DMS53 (cell line): ENCODE measurements at regions not wholly inside any gene's neighbourhood (a gene's known extent, or its start where the extent isn't known, plus 50 kb on each side); places are given as distances from the start of the nearest gene placed in this dataset.

Source experiments
- DNase-seq: peaks from one replicate; lab custom pipeline; 2025; lab: John Stamatoyannopoulos, UW

DNA sequence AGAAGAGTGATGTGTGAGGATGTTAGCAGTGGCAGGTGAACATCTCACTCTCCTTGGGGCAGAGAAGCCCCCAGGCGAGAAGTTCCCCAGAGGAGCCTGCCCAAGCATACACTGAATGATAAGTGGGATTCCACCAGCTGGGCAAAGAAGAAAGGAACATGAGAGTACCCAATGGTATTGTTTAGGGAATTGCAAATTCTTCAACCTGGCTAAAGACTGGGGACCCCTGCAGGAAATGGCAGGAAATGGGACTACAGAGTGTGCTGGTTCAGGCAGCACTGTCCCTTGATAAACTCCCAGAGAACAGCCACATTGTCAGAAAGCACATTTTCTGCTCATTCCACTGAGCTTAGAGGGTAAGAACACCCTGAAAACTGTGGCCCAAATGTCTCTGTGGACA, 121.3 kb downstream of the RPS29 start:
- DNase-seq = peak; percentile 4

DNA sequence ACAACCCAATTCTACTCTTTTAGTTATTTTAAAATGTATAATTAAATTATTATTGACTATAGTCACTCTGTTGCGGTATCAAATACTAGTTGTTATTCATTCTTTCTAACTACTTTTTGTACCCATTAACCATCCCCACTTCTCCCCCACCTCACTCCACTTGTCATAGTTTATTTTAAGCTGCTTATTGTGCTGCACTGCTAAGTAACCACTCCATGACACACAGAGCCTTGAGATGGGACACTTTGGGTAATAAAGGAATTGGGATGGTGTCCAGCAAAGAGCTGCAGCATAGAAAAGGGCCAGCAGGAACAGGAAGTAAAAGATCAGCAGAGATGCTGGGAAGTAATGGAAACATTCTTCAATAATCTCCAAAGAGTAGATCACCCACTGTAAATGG, 123.0 kb downstream of the RPS29 start:
- DNase-seq = no peak

DNA sequence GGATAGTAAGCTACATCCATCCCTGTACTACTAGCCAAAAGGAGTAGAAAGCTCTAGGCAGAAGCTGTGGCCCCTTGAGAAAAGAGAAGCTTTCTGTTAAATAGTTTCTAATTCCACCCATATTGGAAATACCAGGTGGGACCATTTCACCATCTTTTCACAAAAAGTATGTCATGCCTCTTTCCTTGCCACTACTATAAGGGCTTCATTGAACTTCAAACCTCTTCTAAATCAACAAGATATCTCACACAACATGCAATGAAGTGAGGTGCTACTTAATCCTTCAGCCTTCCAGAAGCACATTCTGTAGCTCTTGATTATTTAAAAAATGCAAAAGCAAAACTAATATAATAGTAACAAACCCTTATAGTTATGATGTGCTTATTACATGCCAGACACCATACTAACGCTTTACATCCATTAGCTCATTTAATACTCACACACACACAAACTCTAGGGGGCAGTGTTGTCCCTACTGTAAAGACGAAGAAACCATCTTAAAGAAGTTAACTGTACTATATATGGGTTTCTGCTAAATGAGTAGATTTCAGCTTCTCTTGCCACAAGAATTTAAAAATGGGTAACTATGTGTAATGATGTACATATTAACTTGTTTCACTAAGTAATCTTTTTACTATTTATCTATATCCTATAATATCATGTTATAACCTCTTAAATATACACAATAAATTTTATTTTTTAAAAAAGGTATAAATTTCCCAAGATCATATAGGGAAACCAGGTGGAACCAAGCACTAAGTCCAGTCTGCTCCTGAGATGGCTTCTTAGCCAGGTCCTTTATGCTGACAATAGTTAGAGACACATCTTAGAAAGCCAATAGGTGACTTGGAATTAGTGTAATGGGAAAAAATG, 124.4 kb downstream of the RPS29 start:
- peak; percentile 84 for DNase-seq

DNA sequence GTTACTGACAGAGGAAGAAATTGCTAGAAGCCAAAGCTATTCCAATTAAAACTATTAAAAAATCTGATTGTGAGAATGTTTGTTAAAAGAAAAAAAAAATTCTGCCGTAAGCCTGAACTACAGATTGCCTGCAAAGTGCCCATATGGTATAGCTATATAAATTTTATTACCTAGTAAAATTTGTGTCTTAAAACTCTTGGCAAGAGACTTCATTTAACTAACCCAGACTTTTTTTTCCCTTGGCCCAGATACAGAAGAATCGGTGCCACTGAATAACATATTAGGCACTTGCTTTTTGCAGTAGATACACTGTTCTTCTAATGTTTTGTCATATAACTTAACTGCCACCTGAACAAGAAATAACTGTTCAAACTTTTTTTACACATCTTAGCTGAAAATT, 125.5 kb downstream of the RPS29 start:
- no peak for DNase-seq

DNA sequence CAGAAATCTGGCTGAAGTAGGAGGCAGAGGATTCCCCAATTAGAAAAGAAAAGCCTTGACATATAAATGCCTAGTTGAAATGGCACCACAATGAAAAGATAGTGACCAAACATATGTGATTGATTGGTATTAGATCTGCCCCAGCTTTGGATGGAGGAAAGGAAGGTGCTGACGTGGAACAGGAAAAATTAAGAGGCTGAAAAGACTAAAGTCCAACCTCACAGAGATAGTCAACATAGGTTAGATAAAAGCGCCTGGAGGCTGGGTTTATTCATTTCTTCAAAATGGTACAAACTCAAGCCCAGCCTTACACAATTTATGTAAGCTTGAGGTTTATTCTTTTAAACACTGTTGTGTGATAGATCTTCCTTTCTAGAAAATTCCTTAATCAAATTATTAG, 129.6 kb downstream of the RPS29 start:
- no peak for DNase-seq

DNA sequence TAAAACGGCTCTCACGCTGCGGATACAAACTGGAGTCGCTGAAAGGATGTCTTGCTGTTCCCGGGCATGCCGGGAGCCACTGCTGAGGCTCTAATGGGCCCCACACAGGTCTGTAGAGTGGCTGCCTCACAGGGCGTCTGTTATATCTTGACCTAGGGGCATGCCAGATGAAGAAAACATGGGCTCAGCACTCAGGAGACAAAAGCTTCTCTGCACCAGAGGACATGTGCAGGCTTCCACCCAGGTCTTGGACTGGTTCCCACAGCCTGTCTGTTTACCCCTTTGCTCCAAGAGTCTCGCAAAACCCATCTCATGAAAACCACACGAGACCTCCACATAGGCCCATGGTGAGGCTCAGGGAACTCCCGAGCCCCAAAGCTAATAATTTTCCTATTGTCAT, 134.2 kb downstream of the RPS29 start:
- no peak for DNase-seq

DNA sequence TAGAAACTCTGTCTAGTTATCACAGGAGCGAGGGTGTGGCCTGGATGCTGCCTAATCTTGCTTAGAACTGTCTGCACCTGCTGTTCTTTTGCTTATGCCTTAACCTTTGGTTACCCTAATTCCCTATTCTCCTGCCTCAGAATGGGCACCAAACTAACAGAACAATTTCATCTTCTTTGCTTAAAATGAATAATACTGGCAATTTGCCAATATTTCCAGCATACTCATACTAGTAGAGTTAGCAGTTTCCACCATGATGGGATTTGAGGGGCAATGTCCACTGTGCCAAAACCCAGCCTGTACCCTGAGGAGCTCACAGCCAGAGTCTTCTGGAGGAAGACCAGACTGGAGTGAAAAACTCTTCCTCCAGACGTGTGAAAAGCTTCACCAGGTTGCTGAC, 136.4 kb downstream of the RPS29 start:
- no peak for DNase-seq

DNA sequence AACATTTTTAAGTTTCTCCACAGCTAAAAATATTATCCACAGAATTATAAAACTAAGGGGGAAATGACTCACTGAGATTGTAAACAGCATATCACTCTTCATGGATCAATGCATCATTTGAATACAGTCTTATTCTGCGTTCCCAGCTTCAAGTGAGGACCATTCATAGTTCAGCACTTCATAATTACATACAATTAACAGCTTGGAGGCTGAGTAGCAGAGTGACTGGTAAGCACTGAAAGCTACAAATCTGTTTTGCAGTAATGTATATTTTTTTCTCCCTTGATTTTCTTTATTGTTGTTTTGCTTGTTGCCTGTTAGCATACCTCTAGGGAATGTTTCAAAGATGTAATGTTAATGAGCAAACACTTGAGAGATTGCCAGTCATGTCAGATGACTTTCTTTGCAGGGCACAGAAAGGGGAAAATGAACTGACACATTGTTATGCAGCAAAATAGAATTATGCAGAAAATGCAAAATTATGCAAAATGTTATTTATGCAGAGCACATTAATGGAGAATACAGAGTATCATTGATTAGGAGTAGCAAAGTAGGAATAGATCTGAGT, 138.6 kb downstream of the RPS29 start:
- DNase-seq = peak; percentile 55

DNA sequence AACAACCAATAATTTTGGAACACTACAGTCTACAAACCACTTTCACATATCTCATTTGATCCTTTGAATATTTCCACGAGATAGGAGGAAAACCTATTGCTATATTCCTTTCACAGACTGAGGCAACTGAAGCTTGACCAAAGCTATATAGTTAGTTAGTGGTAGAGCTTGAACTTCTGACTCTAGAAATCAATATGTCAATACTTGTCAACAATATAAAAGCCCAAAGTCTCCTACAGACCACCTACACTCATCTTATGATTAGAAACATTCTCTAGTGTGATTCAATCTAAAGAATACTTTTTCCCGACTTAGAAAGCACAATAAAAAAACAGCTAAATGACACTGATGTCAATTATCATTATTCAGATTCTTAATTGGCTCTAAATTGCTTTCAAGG, 139.4 kb downstream of the RPS29 start:
- no peak for DNase-seq

DNA sequence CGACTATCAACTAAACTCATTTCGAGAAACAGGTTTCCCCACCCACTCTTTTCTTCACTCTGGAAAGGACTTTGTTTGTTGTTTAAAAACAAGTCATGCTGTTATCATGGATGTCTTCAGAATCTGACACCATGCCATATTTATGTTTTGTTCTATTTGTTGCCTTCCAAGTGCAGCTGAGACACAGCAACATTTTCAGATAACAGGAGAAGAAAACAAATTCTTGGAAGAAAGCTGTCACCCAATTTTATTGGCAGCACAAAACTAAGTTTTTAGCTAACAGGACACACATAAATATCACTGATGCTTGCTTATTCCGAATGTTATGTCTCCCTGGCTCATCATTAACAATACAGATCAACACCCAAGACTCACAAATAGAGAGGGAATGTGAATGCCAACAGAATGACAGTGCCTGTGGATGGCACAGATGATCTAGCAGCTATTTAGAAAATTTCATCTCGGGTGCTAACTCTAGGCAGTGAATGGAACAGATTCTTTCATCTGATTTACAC, 147.9 kb downstream of the RPS29 start:
- no peak for DNase-seq

DNA sequence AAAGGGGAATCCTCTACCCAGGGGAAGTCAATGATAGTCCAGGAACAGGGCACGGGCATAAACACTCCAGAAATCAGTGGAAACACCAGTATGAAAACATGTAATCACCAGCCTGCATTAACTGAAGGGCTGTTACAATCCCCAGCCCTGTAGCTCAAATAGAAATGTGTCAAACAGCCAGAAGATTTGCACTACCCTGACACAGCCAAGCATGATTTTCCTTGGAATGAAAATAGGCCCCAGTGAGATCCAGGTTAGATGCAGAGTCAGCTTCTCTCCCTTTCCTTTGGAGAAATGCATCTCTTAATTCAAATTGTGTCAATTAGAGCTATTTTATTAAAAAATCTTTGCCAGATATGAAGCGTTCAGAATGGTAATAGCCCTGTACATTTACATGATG, 158.1 kb downstream of the RPS29 start:
- DNase-seq = no peak

DNA sequence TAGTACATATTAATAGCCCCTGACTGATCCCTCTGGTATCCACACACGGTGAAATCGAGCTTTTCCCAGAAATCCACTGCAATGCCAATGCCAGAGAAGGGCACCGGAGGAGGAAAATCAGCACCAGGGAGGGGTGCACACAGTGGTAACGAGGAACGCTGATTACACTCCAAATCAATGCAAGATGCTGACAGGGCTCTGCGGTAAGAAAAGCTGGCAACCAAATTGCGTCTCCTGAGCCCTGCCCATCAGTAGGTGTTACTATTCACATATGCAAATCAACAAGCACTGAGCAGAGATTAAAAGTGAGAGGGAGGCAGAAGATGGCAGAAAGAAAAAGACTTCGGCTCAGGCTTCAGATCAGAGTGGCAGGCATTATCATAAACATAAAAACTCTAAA, 159.1 kb downstream of the RPS29 start:
- DNase-seq = no peak

DNA sequence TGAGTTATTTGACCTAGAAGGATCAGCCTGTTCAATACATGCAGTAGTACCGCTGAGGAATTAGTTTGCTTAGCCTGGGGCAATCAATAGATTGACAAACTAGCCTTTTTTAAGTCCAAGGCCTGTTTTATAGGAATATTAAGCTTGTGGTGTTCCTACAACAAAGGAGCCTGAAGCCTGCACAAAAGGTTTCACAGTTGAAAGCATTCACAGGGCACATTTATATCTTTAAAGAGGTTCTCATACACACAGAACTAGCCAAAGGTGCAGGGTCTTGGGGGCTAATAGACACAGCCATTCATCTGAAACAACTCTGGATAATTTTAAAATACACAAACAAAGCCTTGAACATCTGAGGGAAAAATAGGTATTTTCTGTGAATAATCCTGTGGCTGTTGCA, 160.3 kb downstream of the RPS29 start:
- DNase-seq = no peak

DNA sequence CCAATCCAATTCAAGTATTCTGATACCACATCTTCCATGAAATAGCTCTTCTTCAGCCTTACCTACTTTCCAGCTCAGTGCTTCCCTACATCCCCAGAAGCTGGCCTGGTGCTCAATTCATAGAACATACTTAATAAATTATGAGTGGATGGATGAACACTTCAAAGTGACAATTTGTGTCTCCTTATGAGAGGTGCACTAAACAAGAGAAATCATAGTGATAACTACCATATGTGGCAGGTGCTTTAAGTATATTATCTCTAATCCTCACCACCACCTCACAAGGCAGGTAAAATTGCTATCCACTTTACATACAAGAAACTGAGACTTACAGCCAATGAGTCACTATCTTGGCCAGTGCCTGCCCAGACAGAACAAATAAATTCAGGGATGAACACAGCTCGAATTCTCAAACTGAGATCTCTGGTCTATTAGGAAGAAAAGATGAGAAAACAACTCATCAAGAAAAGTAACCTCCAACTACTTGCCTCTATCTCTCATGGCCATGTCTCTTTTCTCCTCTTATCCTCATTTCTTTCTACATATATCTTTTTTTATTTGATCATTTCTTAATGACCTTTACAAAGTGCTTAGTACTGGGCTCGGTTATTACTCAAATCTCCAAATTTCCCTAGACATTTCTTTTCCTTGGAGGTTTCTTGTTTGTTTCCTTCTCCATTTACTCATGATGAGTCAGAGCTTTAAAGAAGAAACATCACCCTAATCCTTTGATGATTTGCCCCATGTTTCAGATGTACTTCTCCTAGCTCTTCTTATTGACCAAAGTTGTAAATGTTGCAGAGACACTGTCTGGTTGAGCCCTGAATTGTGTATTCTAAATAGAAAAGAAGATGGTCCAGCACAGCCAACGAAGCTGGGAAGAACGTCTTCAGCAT, 161.5 kb downstream of the RPS29 start:
- no peak for DNase-seq

DNA sequence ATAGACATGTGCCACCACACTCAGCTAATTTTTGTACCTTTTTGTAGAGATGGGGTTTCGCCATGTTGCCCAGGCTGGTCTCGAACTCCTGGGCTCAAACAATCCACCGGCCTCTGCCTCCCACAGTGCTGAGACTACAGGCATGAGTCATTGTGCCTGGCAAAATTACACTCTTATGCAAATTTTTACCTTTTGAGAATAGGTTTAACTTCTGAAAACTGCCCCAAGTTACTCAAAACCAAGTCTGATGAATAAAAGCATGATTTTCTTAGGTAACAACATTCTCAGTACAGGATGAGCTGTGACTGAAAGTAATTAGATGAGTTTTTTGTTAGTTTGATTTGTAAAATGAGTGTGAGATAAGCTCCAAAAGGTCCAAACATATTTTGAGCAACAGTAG, 166.0 kb downstream of the RPS29 start:
- DNase-seq = no peak

DNA sequence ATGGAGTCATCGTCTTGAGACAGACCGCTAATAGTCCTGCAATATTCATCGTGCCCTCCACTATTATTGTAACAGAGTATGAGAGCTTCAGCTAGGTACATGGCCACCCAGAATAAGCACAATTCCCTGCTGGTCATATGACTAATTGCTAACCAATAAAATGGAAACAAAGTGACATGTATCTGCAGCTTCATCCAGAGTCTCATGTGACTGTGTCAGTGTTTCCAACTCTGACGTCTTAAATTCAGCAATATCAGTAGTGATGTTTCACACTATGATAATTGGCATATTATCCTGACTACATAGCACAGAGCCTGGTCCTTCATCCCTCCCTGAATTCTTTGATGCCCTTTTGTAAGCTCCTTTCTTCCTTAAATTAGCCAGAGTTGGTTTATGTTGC, 167.4 kb downstream of the RPS29 start:
- DNase-seq = no peak

DNA sequence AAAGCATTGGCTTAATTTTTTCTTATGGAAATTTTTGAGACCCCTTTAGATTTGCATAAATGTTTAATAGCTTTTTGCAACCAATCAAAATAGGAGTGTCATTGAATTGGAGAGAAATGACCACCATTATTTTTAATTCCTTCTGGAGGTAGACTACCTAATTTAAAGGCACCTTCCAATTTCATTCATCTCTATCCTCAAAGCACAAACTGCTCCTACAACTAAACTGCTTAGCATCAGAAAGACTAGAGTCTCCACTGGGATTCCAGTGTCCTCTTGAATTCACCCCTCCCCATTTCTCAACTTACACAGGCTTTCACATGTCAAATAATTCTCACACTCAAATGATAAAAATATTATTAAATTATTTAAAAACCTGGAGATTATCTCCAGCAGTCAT, 168.4 kb downstream of the RPS29 start:
- DNase-seq = no peak

DNA sequence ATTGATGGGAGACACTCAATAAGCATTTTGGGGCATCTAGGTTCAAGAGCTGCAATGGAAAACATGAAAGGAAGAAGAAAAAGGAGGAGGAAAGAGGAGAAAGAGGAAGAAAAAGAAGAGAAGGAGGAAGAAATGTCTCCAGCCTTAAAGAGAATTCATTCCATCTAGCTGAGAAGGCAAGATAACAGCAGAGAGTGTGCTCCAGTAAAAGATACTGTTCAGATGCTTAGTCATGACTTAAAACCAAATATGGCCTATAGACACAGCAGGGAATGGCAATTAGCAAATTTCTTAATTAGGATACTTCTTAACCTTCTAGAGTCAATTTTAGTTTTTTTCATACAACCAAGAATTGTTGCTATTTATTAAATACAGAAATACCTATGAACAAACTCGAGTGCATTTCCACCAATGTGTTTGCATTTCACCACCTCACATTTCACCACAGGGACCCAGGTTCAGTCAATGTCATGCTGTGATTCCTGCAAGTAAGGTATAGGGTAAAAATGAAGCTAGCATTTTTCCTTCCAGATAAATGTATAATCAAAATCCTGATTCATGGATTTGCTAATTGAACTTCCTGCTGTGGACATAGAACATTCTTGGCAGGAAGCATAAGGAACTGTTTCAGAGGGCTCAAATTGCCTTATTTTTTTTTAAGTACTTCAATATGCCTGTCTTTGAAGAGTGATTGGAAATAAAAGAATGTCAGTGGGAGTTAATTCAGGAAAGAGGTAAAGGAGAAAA, 177.8 kb downstream of the RPS29 start:
- no peak for DNase-seq

DNA sequence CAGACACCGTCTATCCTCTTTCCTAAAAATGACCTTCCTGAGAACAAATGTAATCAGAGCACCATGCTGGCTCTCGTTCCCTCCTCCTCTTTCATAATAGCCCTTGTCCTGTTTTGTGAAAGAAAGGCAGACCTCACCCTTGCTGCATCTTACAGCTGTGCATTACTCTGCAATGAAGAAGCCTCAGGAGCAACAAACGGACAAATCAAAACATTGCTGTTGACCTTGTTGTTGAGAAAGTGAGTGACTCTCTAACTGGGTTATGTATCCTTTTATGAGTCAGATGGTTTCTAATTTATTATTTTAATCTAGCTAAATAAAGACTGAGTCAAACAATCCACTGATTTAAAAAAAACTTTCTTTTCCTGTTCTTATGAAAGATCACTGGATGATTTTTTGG, 180.9 kb downstream of the RPS29 start:
- DNase-seq = no peak

DNA sequence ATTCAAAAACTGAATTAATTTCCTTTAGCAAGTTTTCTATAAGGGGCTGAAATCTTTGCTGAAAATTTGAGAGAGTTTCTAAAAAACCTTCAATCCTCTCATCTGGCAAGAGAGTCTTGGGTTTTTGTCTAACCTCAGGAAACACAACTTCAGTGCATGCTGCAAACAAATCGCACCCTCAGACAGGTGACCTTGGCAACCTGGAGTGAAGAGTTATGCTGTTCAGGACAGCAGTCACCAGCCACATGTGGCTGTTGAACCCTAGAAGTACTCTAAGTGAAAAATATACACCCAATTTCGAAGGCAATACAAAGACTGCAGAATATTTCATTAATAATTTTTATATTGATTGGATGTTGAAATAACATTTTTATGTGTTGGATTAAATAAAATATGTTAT, 184.8 kb downstream of the RPS29 start:
- no peak for DNase-seq

DNA sequence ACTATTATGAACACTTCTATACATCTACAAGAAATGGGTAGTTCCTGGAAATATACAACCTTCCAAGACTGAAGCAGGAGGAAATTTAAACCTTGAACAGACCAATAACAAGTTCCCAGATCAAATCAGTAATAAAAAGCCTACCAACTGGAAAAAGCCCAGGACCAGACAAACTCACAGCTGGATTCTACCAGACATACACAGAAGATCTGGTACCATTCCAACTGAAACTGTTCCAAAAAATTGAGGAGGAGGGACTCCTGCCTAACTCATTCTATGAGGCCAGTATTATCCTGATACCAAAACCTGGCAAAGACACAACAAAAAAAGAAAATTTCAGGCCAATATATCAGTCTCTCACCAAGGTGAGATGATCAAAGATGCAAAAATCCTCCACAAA, 189.4 kb downstream of the RPS29 start:
- no peak for DNase-seq

DNA sequence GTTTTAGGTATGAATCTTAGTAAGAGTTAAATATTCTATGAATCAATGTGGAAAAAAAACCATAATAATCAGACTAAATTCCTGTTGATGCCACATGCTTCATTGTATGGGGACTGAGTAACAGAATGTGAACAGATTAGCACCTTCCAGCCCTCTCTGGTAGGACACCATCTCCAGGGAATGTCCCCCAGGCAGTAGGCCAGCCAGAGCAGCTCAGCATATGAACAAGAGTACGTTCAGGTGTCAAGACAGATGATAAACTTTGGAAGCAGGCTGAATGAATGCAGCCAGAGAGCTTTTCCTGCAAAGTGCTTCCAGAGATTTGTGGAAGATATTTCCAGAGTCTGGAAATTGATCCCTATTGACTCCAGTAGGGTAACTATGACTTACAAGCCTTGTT, 204.4 kb downstream of the RPS29 start:
- DNase-seq = no peak
